ENCODE measurements at regions not wholly inside any gene's neighbourhood (a gene's known extent, or its start where the extent isn't known, plus 50 kb on each side); places are given as distances from the start of the nearest gene placed in this dataset.

GRCh38 chr9:16092142-16093091, 539.6 kb downstream of the CCDC171 start:
- DNase-seq (ENCODE audit: low read depth in 2 of 2) = no peak

- DNase-seq (ENCODE audit: low read depth in 2 of 2) = no peak
Measured at GRCh38 chr9:16098306-16098705, 545.5 kb downstream of the CCDC171 start.

GRCh38 chr9:16099732-16100536, 547.1 kb downstream of the CCDC171 start:
- DNase-seq (ENCODE audit: low read depth in 2 of 2) = no peak

- DNase-seq (ENCODE audit: low read depth in 2 of 2) = no peak
Measured at GRCh38 chr9:16100537-16101091, 547.8 kb downstream of the CCDC171 start.

GRCh38 chr9:16102154-16102553, 549.3 kb downstream of the CCDC171 start:
- DNase-seq (ENCODE audit: low read depth in 2 of 2) = no peak

- DNase-seq (ENCODE audit: low read depth in 2 of 2) = no peak
Measured at GRCh38 chr9:16103620-16104397, 551.0 kb downstream of the CCDC171 start.

- DNase-seq (ENCODE audit: low read depth in 2 of 2) = no peak
Measured at GRCh38 chr9:16105168-16106020, 552.6 kb downstream of the CCDC171 start.

GRCh38 chr9:16106021-16106571, 553.3 kb downstream of the CCDC171 start:
- no peak for DNase-seq (ENCODE audit: low read depth in 2 of 2)

- no peak for DNase-seq (ENCODE audit: low read depth in 2 of 2)
Measured at GRCh38 chr9:16112116-16112515, 559.3 kb downstream of the CCDC171 start.

- no peak for DNase-seq (ENCODE audit: low read depth in 2 of 2)
Measured at GRCh38 chr9:16115994-16116393, 563.2 kb downstream of the CCDC171 start.

- no peak for DNase-seq (ENCODE audit: low read depth in 2 of 2)
Measured at GRCh38 chr9:16118043-16118442, 565.2 kb downstream of the CCDC171 start.

- DNase-seq (ENCODE audit: low read depth in 2 of 2) = no peak
Measured at GRCh38 chr9:16119261-16120230, 566.7 kb downstream of the CCDC171 start.

GRCh38 chr9:16120231-16120641, 567.4 kb downstream of the CCDC171 start:
- no peak for DNase-seq (ENCODE audit: low read depth in 2 of 2)

GRCh38 chr9:16120727-16121126, 567.9 kb downstream of the CCDC171 start:
- no peak for DNase-seq (ENCODE audit: low read depth in 2 of 2)

- no peak for DNase-seq (ENCODE audit: low read depth in 2 of 2)
Measured at GRCh38 chr9:16121168-16121567, 568.3 kb downstream of the CCDC171 start.

GRCh38 chr9:16121601-16122286, 568.9 kb downstream of the CCDC171 start:
- no peak for DNase-seq (ENCODE audit: low read depth in 2 of 2)

GRCh38 chr9:16125629-16126028, 572.8 kb downstream of the CCDC171 start:
- no peak for DNase-seq (ENCODE audit: low read depth in 2 of 2)

- no peak for DNase-seq (ENCODE audit: low read depth in 2 of 2)
Measured at GRCh38 chr9:16126042-16126441, 573.2 kb downstream of the CCDC171 start.

GRCh38 chr9:16128003-16128402, 575.2 kb downstream of the CCDC171 start:
- no peak for DNase-seq (ENCODE audit: low read depth in 2 of 2)

Data from stimulated activated CD4-positive, alpha-beta T cell treated with anti-CD3 and anti-CD28 coated beads, Interleukin-1b, Interleukin-23, amount 100 ng/mL, for 4 hours (primary cell).